ENCODE measurements at regions not wholly inside any gene's neighbourhood (a gene's known extent, or its start where the extent isn't known, plus 50 kb on each side); places are given as distances from the start of the nearest gene placed in this dataset.

GRCh38 chr17:21532763-21533385 lies 156.7 kb downstream of the KCNJ12 start:
- FAIRE-seq (no peak), DNase-seq (ENCODE audit: insufficient read length, low spot score) (no peak)
- TF ChIP-seq TAF1 (IDR thresholded peaks at IDR 0.05; ENCODE audit: low read depth, low read length) (no peak), SPI1 (IDR thresholded peaks at IDR 0.05; ENCODE audit: low read depth, low read length) (no peak), POLR2A (IDR thresholded peaks at IDR 0.05; ENCODE audit: low read depth, low read length) (no peak), POLR2AphosphoS5 (IDR thresholded peaks at IDR 0.05; ENCODE audit: low read depth, low read length) (no peak), POU2F2 (IDR thresholded peaks at IDR 0.05; ENCODE audit: low read depth, low read length) (no peak), PAX5 (IDR thresholded peaks at IDR 0.05; ENCODE audit: insufficient read depth, low read length, severe bottlenecking) (no peak)

GRCh38 chr17:21535686-21536375 lies 156.5 kb upstream of the KCNJ18 start:
- no peak for TF ChIP-seq POLR2A (IDR thresholded peaks at IDR 0.05; ENCODE audit: low read depth, low read length)
- no peak for FAIRE-seq
- DNase-seq (ENCODE audit: insufficient read length, low spot score), result no peak

- no peak for DNase-seq (ENCODE audit: insufficient read length, low spot score)
- FAIRE-seq, result no peak
- TF ChIP-seq TAF1 (IDR thresholded peaks at IDR 0.05; ENCODE audit: low read depth, low read length) (no peak), POLR2AphosphoS5 (IDR thresholded peaks at IDR 0.05; ENCODE audit: low read depth, low read length) (no peak), PAX5 (IDR thresholded peaks at IDR 0.05; ENCODE audit: insufficient read depth, low read length, severe bottlenecking) (no peak), POLR2A (IDR thresholded peaks at IDR 0.05; ENCODE audit: low read depth, low read length) (no peak), POU2F2 (IDR thresholded peaks at IDR 0.05; ENCODE audit: low read depth, low read length) (no peak), SPI1 (IDR thresholded peaks at IDR 0.05; ENCODE audit: low read depth, low read length) (no peak)
Measured at GRCh38 chr17:21537302-21537701, 155.0 kb upstream of the KCNJ18 start.

GRCh38 chr17:21538615-21539014 lies 153.7 kb upstream of the KCNJ18 start:
- TF ChIP-seq POLR2A (IDR thresholded peaks at IDR 0.05; ENCODE audit: low read depth, low read length) (no peak), TAF1 (IDR thresholded peaks at IDR 0.05; ENCODE audit: low read depth, low read length) (no peak), POLR2AphosphoS5 (IDR thresholded peaks at IDR 0.05; ENCODE audit: low read depth, low read length) (no peak)
- no peak for DNase-seq (ENCODE audit: insufficient read length, low spot score)
- FAIRE-seq, result no peak

- FAIRE-seq (no peak), DNase-seq (ENCODE audit: insufficient read length, low spot score) (no peak)
- TF ChIP-seq POU2F2 (IDR thresholded peaks at IDR 0.05; ENCODE audit: low read depth, low read length) (no peak), TAF1 (IDR thresholded peaks at IDR 0.05; ENCODE audit: low read depth, low read length) (no peak), POLR2A (IDR thresholded peaks at IDR 0.05; ENCODE audit: low read depth, low read length) (no peak), POLR2AphosphoS5 (IDR thresholded peaks at IDR 0.05; ENCODE audit: low read depth, low read length) (no peak), SPI1 (IDR thresholded peaks at IDR 0.05; ENCODE audit: low read depth, low read length) (no peak), PAX5 (IDR thresholded peaks at IDR 0.05; ENCODE audit: insufficient read depth, low read length, severe bottlenecking) (no peak)
Measured at GRCh38 chr17:21539146-21539545, 153.2 kb upstream of the KCNJ18 start.

GRCh38 chr17:21540502-21540901 lies 151.8 kb upstream of the KCNJ18 start:
- DNase-seq (ENCODE audit: insufficient read length, low spot score) (no peak), FAIRE-seq (no peak)
- no peak for TF ChIP-seq POLR2AphosphoS5 (IDR thresholded peaks at IDR 0.05; ENCODE audit: low read depth, low read length)

GRCh38 chr17:21542070-21542469 lies 150.3 kb upstream of the KCNJ18 start:
- TF ChIP-seq POLR2AphosphoS5 (IDR thresholded peaks at IDR 0.05; ENCODE audit: low read depth, low read length), result no peak
- no peak for TF ChIP-seq POLR2A (IDR thresholded peaks at IDR 0.05; ENCODE audit: low read depth, low read length)
- no peak for TF ChIP-seq SPI1 (IDR thresholded peaks at IDR 0.05; ENCODE audit: low read depth, low read length)
- no peak for TF ChIP-seq TAF1 (IDR thresholded peaks at IDR 0.05; ENCODE audit: low read depth, low read length)
- no peak for TF ChIP-seq PAX5 (IDR thresholded peaks at IDR 0.05; ENCODE audit: insufficient read depth, low read length, severe bottlenecking)
- no peak for TF ChIP-seq POU2F2 (IDR thresholded peaks at IDR 0.05; ENCODE audit: low read depth, low read length)
- no peak for DNase-seq (ENCODE audit: insufficient read length, low spot score)
- FAIRE-seq, result no peak

- DNase-seq (ENCODE audit: insufficient read length, low spot score) (no peak), FAIRE-seq (no peak)
- TF ChIP-seq POLR2AphosphoS5 (IDR thresholded peaks at IDR 0.05; ENCODE audit: low read depth, low read length), result no peak
- no peak for TF ChIP-seq POLR2A (IDR thresholded peaks at IDR 0.05; ENCODE audit: low read depth, low read length)
Measured at GRCh38 chr17:21542991-21543390, 149.3 kb upstream of the KCNJ18 start.

- no peak for DNase-seq (ENCODE audit: insufficient read length, low spot score)
- no peak for FAIRE-seq
- no peak for TF ChIP-seq POLR2A (IDR thresholded peaks at IDR 0.05; ENCODE audit: low read depth, low read length)
- TF ChIP-seq POLR2AphosphoS5 (IDR thresholded peaks at IDR 0.05; ENCODE audit: low read depth, low read length), result no peak
- no peak for TF ChIP-seq TAF1 (IDR thresholded peaks at IDR 0.05; ENCODE audit: low read depth, low read length)
- no peak for TF ChIP-seq PAX5 (IDR thresholded peaks at IDR 0.05; ENCODE audit: insufficient read depth, low read length, severe bottlenecking)
- no peak for TF ChIP-seq SPI1 (IDR thresholded peaks at IDR 0.05; ENCODE audit: low read depth, low read length)
- no peak for TF ChIP-seq POU2F2 (IDR thresholded peaks at IDR 0.05; ENCODE audit: low read depth, low read length)
Measured at GRCh38 chr17:21545064-21545463, 147.3 kb upstream of the KCNJ18 start.

GRCh38 chr17:21548236-21548635 lies 144.1 kb upstream of the KCNJ18 start:
- FAIRE-seq (no peak), DNase-seq (ENCODE audit: insufficient read length, low spot score) (no peak)
- TF ChIP-seq PAX5 (IDR thresholded peaks at IDR 0.05; ENCODE audit: insufficient read depth, low read length, severe bottlenecking), result no peak
- no peak for TF ChIP-seq POU2F2 (IDR thresholded peaks at IDR 0.05; ENCODE audit: low read depth, low read length)
- TF ChIP-seq POLR2AphosphoS5 (IDR thresholded peaks at IDR 0.05; ENCODE audit: low read depth, low read length), result no peak
- TF ChIP-seq SPI1 (IDR thresholded peaks at IDR 0.05; ENCODE audit: low read depth, low read length), result no peak
- TF ChIP-seq POLR2A (IDR thresholded peaks at IDR 0.05; ENCODE audit: low read depth, low read length), result no peak
- no peak for TF ChIP-seq TAF1 (IDR thresholded peaks at IDR 0.05; ENCODE audit: low read depth, low read length)
